GM19438 (cell line): ENCODE measurements at regions not wholly inside any gene's neighbourhood (a gene's known extent, or its start where the extent isn't known, plus 50 kb on each side); places are given as distances from the start of the nearest gene placed in this dataset.
"Not testable (repeated sequence)": the region's sequence is repeated elsewhere in the genome, so short reads cannot be mapped to it uniquely, and the experiment has no call there.

ENCODE experiments used
- ATAC-seq: cut with Tn5 transposase; IDR thresholded peaks from one replicate; pipeline ENCODE4 v1.9.1; 2021; ENCODE audit warnings: low read depth; ENCODE audit not compliant: unreplicated experiment

DNA sequence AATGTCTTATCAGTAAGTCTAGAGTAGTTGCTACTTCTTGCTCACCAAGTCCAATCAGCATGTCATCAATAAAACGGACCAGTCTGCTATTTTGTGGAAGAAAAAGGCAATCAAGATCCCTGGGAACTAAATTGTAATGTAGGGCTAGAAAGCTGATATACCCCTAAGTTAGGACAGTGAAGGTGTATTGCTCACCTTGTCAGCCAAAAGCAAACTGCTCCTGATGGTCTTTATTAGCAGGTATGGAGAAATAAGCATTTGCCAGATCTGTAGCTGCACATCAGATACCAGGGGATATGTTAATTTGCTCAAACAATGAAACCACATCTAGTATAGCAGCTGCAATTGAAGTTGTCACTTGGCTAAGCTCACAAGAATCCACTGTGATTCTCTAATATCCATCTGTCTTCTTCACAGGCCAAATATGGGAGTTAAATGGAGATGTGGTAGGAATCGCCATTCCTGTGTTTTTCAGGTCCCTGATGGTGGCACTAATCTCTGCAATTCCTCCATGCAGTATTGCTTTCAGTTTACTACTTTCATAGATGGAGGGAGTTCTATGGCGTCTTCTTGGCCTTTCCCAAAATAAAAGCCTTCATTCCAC lies 75.0 kb downstream of the TMEM237 start:
- no peak for ATAC-seq

DNA sequence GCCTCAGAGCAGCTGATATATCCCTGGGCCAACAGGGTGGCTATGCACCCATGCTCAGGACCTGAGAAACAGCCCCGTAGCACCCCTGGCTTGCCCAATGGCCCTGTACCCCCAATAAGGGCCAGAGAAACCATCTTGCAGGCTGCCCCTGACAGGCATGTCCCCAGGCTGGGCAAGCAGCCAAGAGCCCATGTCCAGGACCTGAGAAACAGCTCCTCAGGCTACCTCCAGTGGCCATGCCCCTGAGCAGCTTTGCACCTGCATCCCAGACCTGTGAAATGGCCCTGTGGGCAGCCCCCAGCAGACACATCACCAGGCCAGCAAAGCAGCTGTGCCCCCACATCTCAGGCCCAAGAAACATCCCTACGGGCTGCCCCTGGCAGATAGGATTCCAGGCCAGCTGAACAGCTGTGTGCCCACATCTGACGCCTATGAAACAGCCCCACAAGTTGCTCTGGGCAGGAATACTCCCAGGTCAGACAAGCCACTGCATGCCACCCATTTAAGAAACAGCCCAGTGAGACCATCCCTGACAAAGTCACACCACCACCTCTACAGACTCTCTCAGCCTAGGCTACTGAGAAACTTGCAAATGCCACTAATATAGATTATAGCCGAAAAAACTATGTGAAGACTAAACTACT lies 84.1 kb downstream of the TMEM237 start:
- ATAC-seq: no peak

DNA sequence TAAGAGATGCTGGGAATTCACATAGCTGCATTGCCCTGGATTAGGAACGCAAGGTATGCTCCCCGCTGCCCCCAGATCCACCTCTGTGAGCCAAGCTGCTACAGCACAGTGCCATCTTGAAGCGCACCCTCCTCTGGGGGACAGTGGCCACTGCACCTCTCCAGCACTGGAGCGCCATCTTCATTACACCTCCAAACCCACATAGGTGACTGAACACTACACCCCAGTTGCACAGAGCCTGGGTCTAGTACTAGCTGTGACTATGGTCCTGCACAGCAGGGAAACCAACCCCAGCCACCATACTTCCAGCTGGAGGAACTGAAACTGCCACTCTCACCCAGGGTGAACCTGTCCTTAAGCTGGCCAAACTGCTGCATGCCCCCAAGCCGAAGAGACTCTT lies 84.6 kb downstream of the TMEM237 start:
- ATAC-seq: no peak

DNA sequence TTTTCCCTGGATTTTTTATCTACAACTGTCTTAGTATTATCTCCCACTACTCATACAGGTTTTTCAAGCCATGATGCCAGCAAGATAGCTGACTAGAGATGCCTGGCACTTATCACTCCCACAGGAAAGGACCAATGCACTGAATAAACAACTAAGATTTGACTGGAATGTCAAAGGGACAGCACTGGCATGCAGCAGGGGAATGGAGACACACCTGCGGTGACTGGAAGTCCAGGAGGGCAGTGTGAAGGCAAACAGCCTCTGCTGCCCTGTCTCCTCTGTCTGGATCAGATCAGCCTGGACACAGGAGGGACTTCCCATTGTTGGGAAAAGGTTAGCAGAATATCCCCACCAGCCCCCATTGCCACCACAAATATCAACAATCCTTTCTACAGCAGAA lies 85.1 kb downstream of the TMEM237 start:
- ATAC-seq: no peak

DNA sequence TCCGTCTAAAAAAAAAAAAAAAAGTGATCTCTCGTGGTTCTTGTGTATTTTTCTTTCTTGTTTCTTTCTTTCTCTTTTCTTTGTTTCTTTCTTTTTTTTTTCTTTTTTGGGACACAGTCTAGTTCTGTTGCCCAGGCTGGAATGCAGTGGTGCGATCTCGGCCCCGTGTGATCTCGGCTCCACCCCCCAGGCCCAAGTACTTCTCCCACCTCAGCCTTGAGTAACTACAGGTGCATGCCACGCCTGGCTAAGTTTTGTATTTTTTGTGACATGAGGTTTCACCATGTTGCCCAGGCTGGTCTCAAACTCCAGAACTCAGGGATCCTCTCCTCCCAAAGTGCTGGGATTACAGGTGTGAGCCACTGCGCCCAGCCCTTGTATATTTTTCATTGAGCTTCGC lies 91.4 kb downstream of the TMEM237 start:
- no peak for ATAC-seq

DNA sequence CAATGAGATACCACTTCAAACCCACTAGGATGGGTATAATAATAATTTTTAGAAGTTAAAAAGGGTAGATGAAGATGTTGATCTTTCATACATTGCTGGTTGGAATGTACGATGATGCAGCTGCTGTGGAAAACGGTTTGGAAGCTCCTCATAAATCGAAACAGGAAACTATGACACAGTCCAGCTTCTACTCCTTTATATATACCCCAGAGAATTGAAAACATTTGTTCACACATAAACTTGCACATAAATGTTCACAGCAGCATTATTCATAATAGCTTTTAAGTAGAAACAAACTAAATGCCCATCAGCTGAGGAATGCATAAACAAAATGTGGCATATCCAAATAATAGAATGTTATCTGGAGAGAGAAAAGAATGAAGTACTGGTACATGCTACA lies 95.0 kb downstream of the STRADB start:
- no peak for ATAC-seq

DNA sequence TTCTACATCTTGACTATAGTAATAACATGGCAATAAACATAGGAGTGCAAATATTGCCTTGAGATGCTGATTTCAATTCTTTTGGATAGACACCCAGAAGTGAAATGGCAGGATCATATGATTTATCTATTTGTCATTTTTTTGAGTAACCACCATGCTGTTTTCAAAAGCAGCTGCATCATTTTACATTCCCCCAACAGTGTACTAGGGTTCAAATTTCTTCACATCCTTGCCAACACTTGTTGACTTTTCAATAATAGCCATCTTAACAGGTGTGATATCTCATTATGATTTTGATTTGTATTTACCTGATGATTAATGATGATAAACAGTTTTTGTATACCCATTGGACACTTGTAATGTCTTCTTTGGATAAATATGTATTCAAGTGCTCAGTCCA lies 90.8 kb downstream of the STRADB start:
- no peak for ATAC-seq

DNA sequence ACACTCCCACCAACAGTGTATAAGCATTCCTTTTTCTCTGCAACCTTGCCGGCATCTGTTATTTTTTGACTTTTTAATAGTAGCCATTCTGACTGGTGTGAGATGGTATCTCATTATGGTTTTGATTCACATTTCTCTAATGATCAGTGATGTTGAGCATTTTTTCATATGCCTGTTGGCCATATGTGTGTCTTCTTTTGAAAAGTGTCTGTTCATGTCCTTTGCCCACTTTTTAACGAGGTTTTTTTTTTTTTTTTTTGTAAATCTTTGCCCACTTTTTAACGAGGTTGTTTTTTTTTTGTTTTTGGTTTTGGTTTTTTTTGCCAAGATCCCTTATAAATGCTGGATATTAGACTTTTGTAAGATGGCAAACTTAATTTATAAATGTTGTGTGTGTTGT lies 87.7 kb downstream of the STRADB start:
- not testable (repeated sequence) for ATAC-seq

DNA sequence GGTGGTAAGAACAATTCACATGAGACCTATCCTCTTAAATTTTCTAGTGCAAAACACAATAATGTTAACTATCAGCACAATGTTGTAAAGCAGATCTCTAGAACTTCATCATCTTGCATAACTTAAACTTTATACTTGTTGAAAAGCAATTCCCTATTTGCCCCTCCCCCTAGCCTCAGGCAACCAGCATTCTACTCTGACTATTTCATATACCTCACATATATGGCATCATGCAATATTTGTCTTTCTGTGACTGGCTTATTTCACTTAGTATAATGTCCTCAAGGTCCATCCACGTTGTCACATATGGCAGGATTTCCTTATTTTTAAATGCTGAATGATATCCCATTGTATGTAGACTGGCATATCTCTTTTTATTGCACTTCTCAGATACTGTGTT lies 86.5 kb downstream of the STRADB start:
- no peak for ATAC-seq

DNA sequence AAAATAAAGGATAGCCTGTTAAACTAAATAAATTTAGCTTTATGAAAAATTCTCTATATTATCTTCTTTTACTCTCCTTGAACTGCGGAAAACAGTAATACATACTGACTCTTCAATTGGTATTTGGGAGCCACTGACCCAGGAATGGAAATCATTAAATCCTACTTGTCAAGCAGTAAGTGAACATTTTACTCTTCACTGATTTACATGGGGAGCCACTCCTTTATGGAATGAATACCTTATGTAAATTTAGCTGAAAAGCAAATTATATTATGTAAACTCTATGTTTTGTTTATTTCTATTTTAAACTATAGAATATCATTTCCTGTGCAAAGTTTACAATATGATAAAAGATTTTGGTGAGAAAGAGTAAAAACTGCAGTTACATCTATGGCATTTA lies 85.2 kb downstream of the STRADB start:
- ATAC-seq: no peak

DNA sequence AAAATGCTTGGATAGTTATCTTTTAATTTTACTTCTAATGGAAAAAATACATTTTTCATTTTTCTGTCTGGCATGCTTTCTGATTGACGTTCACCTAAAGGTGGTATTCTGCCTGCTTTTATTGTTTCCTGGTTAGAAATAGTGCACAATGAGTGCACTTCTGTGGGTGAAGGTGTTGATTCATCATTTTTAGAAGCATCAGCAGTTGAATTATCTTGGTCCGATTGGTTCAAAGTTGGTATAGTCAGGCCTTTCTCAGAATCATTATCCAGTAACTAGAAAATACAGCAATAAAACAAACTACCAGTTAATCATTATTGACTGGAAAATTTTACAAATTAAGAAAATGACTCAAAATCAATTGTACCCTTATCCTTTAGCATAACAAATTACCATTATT lies 84.5 kb downstream of the STRADB start:
- no peak for ATAC-seq

DNA sequence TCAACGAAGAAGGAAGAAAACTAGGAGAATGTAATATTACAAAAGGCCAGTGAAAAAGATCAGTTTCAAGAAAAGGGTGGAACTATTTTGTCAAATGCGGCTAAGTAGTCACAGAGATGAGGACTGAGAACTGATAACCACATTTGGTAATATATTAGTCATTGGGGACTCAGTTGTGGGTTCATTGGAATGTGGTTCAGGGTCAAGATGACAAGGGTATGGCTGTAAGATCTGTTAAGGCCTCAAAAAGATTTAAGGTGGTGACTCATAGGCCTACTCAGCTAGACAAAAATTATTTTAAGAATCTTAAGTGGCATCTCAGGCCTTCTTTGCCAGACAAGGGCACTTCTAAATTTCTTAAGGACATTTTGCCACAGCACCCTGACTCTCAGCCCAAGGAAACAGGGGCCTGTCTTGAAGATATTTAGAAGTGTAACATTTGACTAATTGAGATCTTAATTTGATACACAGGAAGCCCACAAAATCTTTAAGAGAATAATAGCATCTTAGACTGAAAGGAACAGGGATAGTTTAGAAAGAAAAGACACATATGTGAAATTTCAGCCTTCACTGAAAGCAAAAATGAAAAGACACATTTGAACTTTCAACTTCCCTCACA lies 81.3 kb downstream of the STRADB start:
- ATAC-seq: peak; percentile 93
